Ecto neural progenitor cell (in vitro differentiated cells): ENCODE measurements at regions not wholly inside any gene's neighbourhood (a gene's known extent, or its start where the extent isn't known, plus 50 kb on each side); places are given as distances from the start of the nearest gene placed in this dataset.

Experiments used
- DNase-seq: peaks from one replicate; pipeline ENCODE4 v3.0.0-alpha.2; 2018; ENCODE audit warnings: low spot score

DNA sequence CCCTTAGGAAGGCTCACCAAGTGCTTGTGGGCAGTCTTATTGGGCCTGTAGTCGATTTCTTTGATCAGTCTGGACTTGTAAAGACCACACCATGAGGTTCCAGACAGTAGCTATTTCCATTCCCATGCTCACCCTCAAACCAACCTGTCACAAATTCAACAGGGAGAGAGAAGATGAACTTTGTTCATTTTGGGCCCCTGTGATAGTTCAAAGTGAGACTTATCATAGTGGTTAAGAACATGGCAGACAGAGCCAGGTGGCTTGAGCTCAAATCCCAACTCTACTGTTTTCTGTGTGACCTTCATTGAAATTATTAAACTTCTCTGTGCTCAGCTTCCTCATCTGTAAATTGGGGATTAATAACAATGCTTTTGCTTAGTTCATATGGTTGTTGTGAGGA is 53.9 kb upstream of the CTLA4 start:
- no peak for DNase-seq

DNA sequence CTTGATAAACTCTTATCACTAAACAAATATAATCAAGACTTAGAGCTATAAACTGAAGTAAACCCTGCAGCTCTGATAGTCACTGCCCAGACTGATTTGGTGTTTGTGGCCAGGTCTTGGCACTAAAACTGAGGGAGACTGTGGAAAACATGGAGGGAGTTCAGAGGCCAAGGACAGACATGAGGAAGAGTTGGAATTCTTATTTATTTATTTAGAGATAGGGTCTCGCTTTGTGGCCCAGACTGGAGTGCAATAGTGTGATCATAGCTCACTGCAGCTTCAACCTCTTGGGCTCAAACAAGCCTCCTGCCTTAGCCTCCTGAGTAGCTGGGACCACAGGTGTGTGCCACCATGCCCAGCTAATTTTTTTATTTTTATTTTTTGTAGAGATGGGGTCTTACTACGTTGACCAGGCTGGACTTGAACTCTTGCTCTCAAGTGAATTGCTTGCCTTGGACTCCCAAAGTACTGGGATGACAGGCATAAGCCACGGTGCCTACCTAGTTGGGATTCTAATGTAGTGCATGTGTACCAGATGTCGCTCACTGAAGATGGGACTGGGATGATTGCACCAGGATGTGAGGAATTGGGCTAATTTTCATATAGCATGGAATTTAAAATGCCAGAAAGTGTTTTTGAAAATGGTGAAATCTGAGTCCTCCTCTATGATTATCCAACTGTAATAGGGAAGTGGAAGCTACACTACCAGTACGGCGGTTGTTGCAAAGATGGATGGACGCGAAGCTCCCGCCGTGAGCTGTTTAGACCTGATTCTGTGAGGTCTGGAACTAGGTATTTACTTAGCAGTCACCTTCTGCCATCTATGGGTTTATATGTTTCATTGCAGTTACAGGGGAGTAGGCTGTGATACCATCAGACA is 52.7 kb upstream of the CTLA4 start:
- DNase-seq = no peak

DNA sequence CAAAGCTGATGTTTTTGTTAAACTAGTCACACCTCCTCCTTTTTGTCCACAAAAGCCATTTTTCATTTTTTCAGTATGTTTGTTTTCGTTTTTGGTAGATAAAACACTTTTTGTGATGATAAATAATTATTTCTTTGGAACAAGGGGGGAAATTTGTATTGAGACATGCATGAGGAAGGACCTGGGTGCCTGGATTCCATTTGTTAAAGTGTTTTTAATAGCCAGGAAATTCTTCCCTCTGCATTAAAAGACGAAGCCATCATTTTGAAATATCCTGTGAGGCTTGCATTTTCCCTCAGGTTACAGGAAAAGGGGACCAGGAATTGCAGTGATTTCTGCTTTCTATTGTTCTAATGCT is 52.1 kb upstream of the CTLA4 start:
- no peak for DNase-seq

DNA sequence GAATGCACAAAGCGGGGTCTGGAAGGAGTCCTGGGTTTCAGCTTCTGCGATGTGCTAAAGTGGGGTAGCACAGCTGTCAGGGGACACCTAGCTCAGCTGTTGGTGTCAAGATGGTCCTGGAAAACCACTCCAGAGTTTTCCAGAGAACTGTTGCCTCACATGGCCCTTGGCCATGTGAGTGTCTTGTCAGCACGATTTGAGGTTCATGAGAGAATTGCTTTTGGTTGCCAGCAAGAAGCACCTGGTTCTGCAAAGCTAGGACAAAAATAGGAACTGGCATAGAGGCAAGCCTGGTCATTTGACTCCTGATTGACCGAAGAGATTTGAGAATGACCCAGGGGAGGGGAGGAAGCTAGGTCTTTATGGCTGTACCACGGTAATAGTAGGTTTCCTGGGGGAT is 50.4 kb upstream of the CTLA4 start:
- DNase-seq = no peak
